HG03460 (cell line): ENCODE measurements at regions not wholly inside any gene's neighbourhood (a gene's known extent, or its start where the extent isn't known, plus 50 kb on each side); places are given as distances from the start of the nearest gene placed in this dataset.
"Not testable (repeated sequence)": the region's sequence is repeated elsewhere in the genome, so short reads cannot be mapped to it uniquely, and the experiment has no call there.

Source experiments
- ATAC-seq: cut with Tn5 transposase; IDR thresholded peaks from one replicate; pipeline ENCODE4 v1.9.1; 2021; ENCODE audit not compliant: unreplicated experiment

DNA sequence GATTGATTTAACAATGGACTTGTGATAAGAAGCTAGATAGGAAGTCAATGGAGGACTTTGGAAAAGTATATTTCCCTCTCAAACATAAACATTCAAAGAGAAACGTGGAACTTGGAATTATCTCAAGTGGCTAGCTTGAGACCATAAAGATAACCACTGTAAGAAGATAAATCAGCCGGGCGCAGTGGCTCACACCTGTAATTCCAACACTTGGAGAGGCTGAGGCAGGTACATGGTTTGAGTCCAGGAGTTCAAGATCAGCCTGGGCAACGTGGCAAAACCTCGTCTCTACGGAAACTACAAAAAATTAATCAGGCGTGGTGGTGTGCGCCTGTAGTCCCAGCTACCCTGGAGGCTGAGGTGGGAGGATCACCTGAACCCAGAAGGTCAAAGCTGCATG is 405.9 kb upstream of the ACVR2A start:
- ATAC-seq: no peak

DNA sequence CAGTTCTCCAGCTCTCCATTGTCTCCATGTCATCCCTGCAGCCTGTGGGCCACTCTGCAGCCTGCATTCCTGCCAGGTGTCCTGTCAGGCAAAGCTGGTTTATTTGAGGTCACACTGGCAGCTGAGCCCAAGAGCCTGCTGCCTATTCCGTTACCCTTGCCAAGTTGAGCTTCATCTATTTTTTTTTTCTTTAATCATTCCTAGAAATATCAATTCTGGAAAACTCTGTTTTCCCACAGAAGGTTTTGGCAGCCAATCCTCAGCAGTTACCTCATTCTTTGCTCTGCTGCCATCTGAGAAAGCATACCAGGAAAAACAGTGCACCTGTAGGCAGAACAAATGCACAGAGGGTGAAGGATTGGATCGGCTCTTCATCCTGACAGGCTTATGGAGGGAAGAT is 411.0 kb upstream of the ACVR2A start:
- no peak for ATAC-seq

DNA sequence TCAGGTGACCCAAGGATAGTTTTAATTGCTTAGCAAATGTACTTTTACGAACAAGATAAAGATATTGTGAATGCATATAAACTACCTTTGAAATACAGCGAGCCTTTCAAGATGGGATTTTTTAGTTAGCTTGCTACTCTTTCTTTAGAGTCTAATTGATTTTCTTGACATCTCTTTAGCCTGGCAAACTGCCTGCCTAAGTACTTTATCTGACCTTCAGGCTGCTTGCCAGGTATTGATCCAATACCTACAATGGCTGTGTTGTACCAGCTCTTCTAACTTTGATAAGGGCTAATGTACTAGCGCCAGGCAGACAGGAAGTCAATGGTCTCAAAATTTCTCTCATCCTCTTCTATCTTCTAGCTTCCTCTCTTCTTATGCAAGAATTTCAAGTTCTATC is 414.4 kb upstream of the ACVR2A start:
- no peak for ATAC-seq

DNA sequence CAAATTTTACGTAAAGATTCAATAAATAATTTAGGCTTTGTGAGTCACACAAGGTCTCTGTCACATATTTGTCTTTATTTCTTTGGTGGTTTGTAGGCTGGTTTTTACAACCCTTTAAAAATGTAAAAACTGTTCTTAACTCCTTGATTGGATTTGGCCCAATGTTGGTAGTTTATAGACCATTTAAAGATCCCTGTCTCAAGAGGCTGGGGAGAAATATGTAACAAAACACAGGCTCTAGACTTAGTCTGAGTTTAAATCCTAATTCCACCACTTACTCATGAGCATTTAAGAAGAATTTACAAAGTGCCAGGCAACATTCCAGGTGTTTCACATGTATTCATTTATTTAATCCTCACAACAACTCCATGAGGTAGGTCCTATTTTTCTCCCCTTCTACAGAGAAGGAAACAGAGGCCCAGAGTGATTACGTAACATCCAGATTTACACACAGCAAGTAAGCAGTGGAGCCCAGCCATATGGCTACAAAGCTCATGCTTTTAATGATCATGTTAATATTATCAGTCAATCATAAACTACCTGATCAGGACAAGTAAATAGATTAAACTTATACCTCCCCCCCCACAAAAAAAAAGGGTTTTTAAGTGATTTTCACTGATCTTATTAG is 416.6 kb upstream of the ACVR2A start:
- ATAC-seq: no peak

DNA sequence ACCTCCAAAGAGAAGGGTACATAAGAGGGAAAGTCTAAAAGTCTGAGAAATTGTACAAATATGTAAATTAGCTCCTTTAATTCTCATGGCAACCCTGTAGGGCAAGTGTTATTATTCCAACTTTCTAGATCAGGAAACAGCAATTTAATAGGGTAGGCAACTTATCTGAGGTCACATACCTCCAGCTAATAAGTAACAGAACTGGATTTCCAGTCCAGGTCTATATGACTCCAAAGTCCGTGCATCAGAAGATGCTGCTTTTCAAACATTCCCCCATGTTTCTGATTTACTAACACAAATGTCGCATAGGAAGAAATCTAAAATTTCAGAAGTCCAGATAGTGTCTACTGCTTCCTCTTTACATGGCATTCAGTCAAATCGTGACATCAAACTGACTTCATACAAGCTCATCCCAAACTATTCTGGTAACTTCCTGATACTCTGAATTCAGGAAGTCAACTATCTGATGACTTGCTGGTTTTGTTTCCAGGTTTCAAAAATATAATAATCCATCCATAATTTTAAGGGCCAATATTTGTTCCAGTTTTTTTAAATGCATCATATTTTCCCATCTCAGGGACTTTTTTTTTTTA is 419.3 kb upstream of the ACVR2A start:
- no peak for ATAC-seq

DNA sequence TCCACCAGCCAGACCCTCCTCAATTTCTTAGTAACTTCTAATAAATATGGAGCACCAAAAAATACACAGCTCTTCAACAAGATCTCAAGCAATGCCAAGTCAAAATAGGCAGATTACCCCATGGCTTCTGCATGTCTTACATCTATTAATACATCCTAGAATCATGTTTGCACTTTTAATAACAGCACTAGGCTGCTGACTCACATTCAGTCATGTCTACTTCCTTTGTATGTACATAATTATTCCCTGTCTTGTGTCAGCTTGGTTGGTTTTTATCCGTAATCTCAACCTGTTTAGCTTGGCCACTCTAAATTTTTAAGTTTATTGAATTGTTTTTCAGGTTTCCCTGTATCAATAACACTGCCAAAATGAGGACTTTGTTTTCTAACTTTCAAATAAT is 420.1 kb upstream of the ACVR2A start:
- ATAC-seq: no peak

DNA sequence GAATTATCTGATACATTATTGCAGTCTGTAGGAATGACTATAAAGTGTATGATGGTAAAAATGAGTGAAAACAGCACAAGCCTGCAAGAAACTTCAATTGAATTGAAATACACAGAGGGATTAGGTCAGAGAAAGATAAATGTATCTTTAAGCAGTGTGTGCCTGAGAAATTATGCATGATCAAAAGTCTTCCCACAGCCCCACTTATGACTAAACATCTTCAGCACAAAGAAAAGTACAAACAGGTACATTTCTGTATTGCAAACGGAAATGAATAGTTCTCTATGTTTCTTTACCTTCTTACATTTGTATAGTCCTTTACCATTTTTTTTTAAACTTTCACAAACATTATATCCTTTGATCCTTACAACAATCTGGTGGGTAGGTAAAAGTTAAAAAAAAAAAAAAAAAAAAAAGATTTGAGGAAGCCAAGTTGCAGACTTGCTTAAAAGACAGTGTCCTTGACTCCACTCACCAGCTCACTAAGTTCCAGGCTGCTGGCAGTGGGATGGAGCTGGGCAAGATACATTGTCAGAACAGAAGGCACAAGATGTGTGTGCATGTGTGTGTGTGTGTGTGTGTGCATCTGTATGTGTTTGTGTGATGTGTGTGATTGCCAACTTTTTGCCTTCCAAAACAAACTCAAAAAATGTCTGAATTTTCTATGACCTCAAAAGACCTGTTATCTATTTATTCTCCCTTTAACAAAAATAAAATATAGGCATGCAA is 423.7 kb upstream of the ACVR2A start:
- no peak for ATAC-seq

DNA sequence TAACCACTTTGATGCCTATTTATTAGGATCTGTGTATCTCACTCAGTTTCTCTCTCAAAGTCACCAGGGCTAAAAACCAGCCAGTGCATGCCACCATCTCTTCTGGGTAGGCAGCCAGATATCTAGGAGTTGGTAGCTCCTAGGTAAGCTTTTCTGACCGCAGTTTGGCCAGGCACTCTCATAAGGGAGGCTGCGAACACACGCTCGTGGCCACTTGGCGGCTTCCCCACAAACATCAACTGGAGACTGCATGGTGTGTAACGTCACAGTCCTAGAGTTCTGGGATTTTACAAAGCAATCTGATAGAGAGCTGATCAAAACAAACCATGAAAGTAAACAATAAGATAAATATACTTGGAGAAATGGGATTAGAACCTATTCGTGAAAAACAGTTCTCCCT is 424.3 kb upstream of the ACVR2A start:
- ATAC-seq: no peak

DNA sequence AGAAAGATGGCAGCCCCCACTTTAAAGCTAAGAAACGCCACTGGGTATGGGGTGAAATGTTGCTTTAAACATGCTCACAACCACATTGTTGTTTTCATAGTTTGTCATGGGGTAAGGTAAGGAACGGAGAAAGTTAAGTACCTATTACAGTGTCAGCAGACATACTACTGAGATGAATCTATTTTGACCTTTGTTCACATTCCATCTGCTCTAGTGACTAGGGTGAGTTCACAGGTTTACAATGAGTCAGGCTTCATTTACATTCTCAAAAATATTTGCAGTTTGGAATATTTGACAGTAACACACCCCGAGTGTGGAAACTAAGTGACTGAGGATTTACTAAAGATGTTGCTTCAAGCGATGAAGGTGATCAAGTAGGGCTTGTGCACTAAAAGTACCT is 428.7 kb upstream of the ACVR2A start:
- no peak for ATAC-seq

DNA sequence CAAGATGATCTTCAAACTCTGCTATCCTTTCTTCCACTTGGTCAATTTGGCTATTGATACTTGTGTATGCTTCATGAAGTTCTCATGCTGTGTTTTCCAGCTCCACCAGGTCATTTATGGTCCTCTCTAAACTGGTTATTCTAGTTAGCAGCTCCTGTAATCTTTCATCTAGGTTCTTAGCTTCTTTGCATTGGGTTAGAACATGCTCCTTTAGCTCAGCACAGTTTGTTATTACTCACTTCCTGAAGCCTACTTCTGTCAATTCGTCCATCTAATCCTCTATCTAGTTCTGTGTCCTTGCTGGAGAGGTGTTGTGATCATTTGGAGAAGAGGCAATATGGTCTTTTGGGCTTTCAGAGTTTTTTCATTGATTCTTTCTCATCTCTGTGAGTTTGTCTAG is 430.2 kb upstream of the ACVR2A start:
- not testable (repeated sequence) for ATAC-seq

DNA sequence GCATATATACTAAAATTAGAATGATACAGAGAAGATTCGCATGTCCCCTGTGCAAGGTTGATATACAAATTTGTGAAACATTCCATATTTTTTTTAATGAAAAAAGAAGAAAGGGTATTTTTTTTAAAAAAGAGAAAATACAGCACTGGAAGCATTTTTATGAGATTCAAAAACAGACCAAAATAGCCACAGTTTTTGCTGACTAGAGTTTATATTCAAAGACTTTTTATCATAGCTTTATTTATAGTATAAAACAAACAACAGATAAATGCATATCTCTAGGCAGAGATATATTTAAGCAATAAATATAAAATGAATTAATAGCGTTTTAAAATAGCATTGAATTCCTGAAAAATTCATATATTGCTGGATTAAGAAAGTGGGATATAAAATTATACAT is 436.5 kb upstream of the ACVR2A start:
- ATAC-seq: no peak

DNA sequence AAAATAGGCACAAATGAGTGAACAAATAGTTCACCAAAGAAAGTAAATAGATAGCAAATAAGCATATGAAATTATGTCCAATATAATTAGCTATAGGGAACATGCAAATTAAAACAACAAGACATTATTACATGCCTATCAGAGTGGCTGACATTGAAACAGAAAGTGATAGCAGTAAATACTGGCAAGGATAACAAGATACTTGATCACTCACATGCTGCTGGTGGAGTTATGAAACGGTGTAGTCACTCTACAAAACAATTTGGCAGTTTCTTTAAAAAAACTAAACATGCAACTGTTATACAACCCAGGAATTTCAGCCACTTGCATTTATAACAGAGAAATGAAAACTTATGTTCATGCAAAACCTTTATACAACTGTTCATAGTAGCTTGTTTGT is 439.2 kb upstream of the ACVR2A start:
- no peak for ATAC-seq

DNA sequence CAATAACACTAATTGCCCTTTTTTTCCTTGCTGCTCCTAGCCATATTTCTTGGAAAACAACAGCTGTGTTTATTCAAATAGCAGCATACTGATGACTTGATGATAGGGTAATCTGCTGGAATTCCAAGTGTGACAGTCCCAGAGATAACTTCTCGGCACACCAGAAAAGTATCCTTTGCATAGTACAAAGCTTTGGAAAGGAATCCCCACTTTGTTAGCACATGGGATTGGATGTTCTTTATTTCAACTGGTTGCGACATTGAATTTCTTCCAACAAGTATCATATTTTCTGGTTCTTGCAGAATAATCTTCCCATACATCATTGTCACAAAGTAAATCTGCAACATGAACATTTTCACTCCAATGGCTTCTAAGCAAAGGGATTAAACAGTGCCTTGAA is 445.8 kb upstream of the ACVR2A start:
- no peak for ATAC-seq

DNA sequence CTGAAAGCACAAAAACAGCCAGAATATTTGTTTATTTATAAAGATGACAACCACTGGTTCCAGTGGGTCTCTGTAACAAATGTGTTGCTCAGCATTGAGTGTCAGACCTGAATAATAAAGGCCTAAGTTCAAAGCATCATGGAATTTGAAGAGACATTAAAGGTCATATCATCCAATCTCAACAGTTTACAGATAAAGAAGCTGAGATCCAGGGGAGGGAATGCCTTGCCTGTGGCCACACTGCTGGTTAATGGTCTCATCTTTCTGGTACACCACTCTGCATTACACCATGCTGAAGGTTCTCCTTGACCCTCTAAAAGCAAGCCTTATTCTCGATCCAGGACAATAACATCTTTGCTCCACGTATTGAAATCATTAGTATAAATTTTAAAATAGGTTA is 446.5 kb upstream of the ACVR2A start:
- ATAC-seq: no peak

DNA sequence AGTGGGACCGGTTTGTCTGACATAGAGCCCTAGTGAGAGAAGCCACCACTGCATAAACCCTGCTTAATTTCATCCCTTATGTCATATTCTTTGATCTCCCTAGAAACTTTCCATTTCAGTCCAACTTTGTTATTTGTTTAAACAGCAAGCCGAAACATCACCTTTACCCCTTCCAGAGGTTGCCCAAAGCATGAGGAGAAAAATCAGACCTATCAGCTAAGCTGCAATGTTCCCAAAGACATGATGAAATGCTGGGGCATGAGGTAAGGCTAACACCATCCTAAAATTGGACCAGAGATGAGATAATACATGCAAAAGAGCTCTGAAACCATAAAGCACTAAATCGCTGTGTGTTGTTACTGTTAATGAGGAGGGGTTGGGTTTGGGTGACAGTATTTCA is 447.9 kb upstream of the ACVR2A start:
- ATAC-seq: no peak

DNA sequence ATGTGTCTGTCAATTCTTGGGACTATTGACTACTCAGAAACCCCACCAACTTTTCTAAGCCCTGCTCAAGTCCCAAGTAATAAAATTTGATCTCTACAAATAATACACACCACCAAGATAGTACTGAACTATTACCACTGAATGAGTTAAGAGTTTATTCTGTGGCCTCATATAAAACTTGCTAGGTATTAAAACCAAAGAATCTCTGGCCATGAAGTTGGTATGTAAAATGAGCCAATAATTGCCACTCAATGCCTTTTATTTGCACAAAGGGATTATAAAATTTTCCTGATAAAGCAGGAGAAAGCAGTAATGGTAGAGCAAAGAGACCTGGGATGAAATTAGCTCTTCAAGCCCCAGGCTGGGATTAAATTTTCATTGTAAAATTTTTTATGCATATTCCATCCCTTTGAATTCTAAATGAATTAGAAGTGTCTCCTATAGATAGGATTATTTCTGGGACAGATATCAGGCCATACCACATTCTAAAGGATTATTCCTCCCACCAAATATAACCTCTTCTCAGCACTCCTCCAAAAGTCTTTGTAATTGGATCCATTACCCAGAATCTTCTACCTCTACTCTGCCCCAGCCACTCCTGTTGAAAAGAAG is 450.5 kb upstream of the ACVR2A start:
- no peak for ATAC-seq

DNA sequence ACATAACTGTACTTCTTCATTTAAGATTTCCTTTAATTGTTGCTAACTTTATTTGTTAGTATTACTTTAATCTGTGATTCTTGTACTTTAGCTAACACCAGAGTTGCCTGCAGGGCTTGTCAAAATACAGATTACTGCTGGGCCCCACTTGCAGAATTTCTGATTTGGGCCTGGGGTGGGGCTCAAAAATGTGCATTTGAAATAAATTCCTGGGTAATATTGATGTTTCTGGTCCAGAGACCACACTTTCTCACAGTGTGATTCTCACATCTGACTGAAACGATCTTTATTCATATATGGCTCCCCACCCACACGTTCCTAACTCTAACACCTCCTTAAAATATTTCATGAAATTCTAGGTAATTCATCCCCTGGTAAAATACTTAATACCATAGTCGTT is 452.6 kb upstream of the ACVR2A start:
- ATAC-seq: no peak

DNA sequence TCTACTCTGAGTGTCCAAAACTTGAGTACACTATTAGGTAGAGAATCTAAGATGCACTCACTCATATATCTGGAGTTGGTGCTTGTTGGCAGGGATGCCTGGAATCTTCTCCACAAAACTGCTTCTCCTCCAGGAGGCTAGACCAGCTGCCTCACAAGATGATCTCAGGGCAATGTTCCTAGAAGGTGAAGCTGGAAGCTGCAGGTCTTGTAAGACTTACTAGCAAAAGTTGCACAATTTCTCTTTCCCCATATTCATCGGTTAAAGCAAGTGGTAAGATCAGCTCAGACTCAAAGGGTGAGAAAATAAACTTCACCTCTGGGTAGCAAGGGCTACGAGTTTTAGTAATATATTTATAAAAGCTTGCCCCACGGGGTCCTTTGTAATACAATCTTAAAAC is 454.4 kb upstream of the ACVR2A start:
- no peak for ATAC-seq

DNA sequence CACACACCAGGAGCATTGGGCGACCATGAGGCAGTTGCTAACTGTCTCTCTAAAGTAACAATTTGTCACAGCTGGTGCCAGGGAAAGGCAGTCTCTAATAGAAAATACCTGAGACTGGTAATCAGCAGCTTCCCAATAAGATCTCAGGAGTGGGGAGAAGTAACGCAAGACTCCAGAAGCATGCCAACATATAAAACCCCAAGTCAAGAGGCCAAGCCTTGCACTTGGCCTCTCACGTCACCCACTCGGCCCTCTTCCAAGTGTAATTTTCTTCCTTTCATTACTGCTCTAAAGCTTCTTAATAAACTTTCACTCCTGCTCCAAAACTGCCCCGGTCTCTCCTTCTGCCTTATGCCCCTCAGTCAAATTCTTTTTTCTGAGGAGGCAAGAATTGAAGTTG is 455.6 kb upstream of the ACVR2A start:
- no peak for ATAC-seq

DNA sequence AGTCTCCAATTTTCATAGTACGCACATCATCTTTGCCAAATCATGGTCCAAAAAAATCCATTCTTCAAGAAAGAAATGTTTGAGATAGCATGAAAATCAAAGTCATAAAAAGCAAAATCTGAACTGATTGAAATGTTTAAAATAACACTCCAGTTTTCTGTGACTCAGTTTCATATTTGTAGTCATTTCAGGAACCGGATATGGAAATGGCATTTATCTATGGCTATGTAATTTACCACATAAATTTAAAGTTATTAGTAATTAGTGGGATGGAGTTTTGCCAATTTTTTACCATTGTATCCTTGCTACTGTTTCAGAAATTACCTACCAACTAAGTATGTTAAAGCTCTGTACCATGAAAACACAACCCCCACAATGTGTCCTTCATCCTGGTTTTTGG is 456.6 kb upstream of the ACVR2A start:
- ATAC-seq: no peak

DNA sequence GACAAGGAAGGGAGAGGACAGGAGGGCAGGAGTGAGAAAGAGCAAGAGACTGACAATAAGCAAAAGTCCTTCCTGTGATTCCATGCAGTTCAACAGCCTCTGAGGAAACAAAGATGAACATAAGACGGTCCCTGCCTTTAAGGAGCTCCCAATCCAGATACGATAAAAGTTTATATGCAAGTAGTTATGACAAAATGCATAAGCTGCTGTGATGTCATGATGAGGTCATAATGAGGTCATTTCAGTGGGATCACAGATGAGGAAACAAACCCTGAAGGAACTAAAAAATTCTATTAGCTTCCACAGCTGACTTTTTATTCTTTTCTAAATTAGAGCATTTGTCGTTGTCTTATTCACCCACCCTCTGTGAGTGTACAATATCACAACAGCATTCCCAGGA is 458.5 kb upstream of the ACVR2A start:
- no peak for ATAC-seq

DNA sequence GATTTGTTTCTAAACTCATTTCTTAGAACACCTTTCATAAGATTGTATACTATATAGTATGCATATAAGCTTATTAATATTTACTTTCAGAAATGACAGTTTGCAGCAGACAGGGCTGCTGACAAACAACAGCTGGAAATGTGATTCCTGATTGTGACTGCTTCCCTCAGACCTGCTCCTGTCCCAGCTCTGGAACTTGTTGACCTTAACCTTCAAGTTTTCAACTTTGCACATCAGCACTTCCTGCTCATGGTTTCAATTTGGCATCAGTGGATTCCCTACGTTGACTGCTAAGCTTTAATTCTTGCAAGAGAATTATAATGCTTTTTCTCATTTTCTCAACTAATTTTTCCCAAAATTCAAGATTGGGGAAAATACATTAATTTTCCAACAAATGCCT is 459.2 kb upstream of the ACVR2A start:
- ATAC-seq: no peak
